MG63 (cell line): ENCODE measurements at regions not wholly inside any gene's neighbourhood (a gene's known extent, or its start where the extent isn't known, plus 50 kb on each side); places are given as distances from the start of the nearest gene placed in this dataset.

ENCODE experiments used
- DNase-seq: peaks from one replicate; pipeline ENCODE4 v3.0.0-alpha.2; 2020
- H3K27me3 ChIP-seq: fragments of 250-450 bp; sonication (Bioruptor Pico); 2 replicates; pipeline ENCODE4 v1.5.1; 2020; ENCODE audit warnings: mild to moderate bottlenecking, moderate library complexity
- H3K36me3 ChIP-seq: fragments of 250-450 bp; sonication (Bioruptor Pico); 2 replicates; pipeline ENCODE4 v1.5.1; 2020; ENCODE audit warnings: mild to moderate bottlenecking, moderate library complexity
- H3K4me3 ChIP-seq: fragments of 250-450 bp; sonication (Bioruptor Pico); 2 replicates; pipeline ENCODE4 v1.5.1; 2020; ENCODE audit warnings: mild to moderate bottlenecking, moderate library complexity
- H3K9me3 ChIP-seq: fragments of 250-450 bp; sonication (Bioruptor Pico); 2 replicates; pipeline ENCODE4 v1.5.1; 2020; ENCODE audit warnings: mild to moderate bottlenecking, moderate library complexity

GRCh38 chr13:47413112-47413511 lies 516.3 kb upstream of the HTR2A start:
- no peak for DNase-seq

GRCh38 chr13:47409778-47410177 lies 512.9 kb upstream of the HTR2A start:
- H3K36me3 ChIP-seq = no peaks in the 10 kb centered on the region
- H3K9me3 ChIP-seq = no peaks in the 10 kb centered on the region
- DNase-seq = no peak
- no peaks in the 10 kb centered on the region for H3K27me3 ChIP-seq
- no peak overlapping the region for H3K4me3 ChIP-seq

More at GRCh38 chr13:47413112-47413511, 516.3 kb upstream of the HTR2A start:
- Histone ChIP-seq H3K36me3 (no peaks in the 10 kb centered on the region), H3K4me3 (no peak overlapping the region), H3K9me3 (no peaks in the 10 kb centered on the region), H3K27me3 (no peaks in the 10 kb centered on the region)

GRCh38 chr13:47408546-47409319 lies 511.9 kb upstream of the HTR2A start:
- no peak for DNase-seq
- no peaks in the 10 kb centered on the region for H3K27me3 ChIP-seq

GRCh38 chr13:47407808-47408207 lies 511.0 kb upstream of the HTR2A start:
- Histone ChIP-seq H3K4me3 (no peak overlapping the region), H3K27me3 (no peaks in the 10 kb centered on the region), H3K9me3 (no peaks in the 10 kb centered on the region), H3K36me3 (no peaks in the 10 kb centered on the region)
- DNase-seq = no peak

More at GRCh38 chr13:47408546-47409319, 511.9 kb upstream of the HTR2A start:
- H3K9me3 ChIP-seq = no peaks in the 10 kb centered on the region
- H3K36me3 ChIP-seq = no peaks in the 10 kb centered on the region
- no peak overlapping the region for H3K4me3 ChIP-seq

GRCh38 chr13:47399599-47399998 lies 502.7 kb upstream of the HTR2A start:
- H3K36me3 ChIP-seq = no peaks in the 10 kb centered on the region
- no peak overlapping the region for H3K4me3 ChIP-seq
- no peak for DNase-seq
- H3K27me3 ChIP-seq = no peaks in the 10 kb centered on the region
- H3K9me3 ChIP-seq = no peaks in the 10 kb centered on the region

GRCh38 chr13:47397739-47398138 lies 500.9 kb upstream of the HTR2A start:
- no peaks in the 10 kb centered on the region for H3K27me3 ChIP-seq
- no peak overlapping the region for H3K4me3 ChIP-seq
- H3K9me3 ChIP-seq = no peaks in the 10 kb centered on the region
- no peak for DNase-seq
- H3K36me3 ChIP-seq = no peaks in the 10 kb centered on the region

- no peak overlapping the region for H3K4me3 ChIP-seq
- H3K36me3 ChIP-seq = no peaks in the 10 kb centered on the region
- H3K27me3 ChIP-seq = no peaks in the 10 kb centered on the region
- DNase-seq = no peak
- H3K9me3 ChIP-seq = no peaks in the 10 kb centered on the region
Observed at GRCh38 chr13:47396915-47397314, 500.1 kb upstream of the HTR2A start.

- no peaks in the 10 kb centered on the region for H3K27me3 ChIP-seq
- H3K4me3 ChIP-seq = no peak overlapping the region
- peaks cover 8% of the 10 kb centered on the region; the same call in 1 of the 2 replicates for H3K9me3 ChIP-seq
- DNase-seq = no peak
- no peaks in the 10 kb centered on the region for H3K36me3 ChIP-seq
Observed at GRCh38 chr13:47374741-47375140, 477.9 kb upstream of the HTR2A start.

- Histone ChIP-seq H3K27me3 (no peaks in the 10 kb centered on the region), H3K4me3 (no peak overlapping the region), H3K9me3 (peaks cover 5% of the 10 kb centered on the region; the same call in 1 of the 2 replicates), H3K36me3 (no peaks in the 10 kb centered on the region)
- DNase-seq = no peak
Observed at GRCh38 chr13:47372751-47373150, 475.9 kb upstream of the HTR2A start.

GRCh38 chr13:47351798-47352197 lies 454.9 kb upstream of the HTR2A start:
- no peak for DNase-seq
- Histone ChIP-seq H3K4me3 (no peak overlapping the region), H3K27me3 (no peaks in the 10 kb centered on the region), H3K9me3 (peaks cover 3% of the 10 kb centered on the region; the same call in 1 of the 2 replicates), H3K36me3 (no peaks in the 10 kb centered on the region)

GRCh38 chr13:47350334-47351124 lies 453.7 kb upstream of the HTR2A start:
- Histone ChIP-seq H3K36me3 (no peaks in the 10 kb centered on the region), H3K4me3 (no peak overlapping the region), H3K9me3 (0 out of 2 replicates have a peak, but pooled peaks cover under 1% of the 10 kb centered on the region), H3K27me3 (no peaks in the 10 kb centered on the region)
- DNase-seq = no peak

- DNase-seq = no peak
- Histone ChIP-seq H3K9me3 (no peaks in the 10 kb centered on the region), H3K4me3 (no peak overlapping the region), H3K27me3 (no peaks in the 10 kb centered on the region), H3K36me3 (no peaks in the 10 kb centered on the region)
Observed at GRCh38 chr13:47349211-47349610, 452.4 kb upstream of the HTR2A start.

- peak; percentile 23 for DNase-seq
- Histone ChIP-seq H3K36me3 (no peaks in the 10 kb centered on the region), H3K27me3 (no peaks in the 10 kb centered on the region), H3K4me3 (no peak overlapping the region), H3K9me3 (peaks cover 7% of the 10 kb centered on the region; the same call in 1 of the 2 replicates)
Observed at GRCh38 chr13:47337781-47338507, 441.1 kb upstream of the HTR2A start.

GRCh38 chr13:47334173-47334572 lies 437.3 kb upstream of the HTR2A start:
- Histone ChIP-seq H3K27me3 (no peaks in the 10 kb centered on the region), H3K9me3 (no peaks in the 10 kb centered on the region), H3K36me3 (no peaks in the 10 kb centered on the region), H3K4me3 (no peak overlapping the region)
- peak; percentile 72 for DNase-seq

- Histone ChIP-seq H3K27me3 (no peaks in the 10 kb centered on the region), H3K36me3 (no peaks in the 10 kb centered on the region), H3K4me3 (no peak overlapping the region), H3K9me3 (no peaks in the 10 kb centered on the region)
- no peak for DNase-seq
Observed at GRCh38 chr13:47332149-47332548, 435.3 kb upstream of the HTR2A start.

- no peaks in the 10 kb centered on the region for H3K27me3 ChIP-seq
- no peak overlapping the region for H3K4me3 ChIP-seq
- DNase-seq = no peak
- H3K36me3 ChIP-seq = no peaks in the 10 kb centered on the region
- H3K9me3 ChIP-seq = no peaks in the 10 kb centered on the region
Observed at GRCh38 chr13:47330031-47330430, 433.2 kb upstream of the HTR2A start.

GRCh38 chr13:47327861-47328260 lies 431.0 kb upstream of the HTR2A start:
- H3K9me3 ChIP-seq = no peaks in the 10 kb centered on the region
- DNase-seq = no peak
- H3K36me3 ChIP-seq = no peaks in the 10 kb centered on the region
- no peaks in the 10 kb centered on the region for H3K27me3 ChIP-seq
- no peak overlapping the region for H3K4me3 ChIP-seq
